ENCODE measurements at regions not wholly inside any gene's neighbourhood (a gene's known extent, or its start where the extent isn't known, plus 50 kb on each side); places are given as distances from the start of the nearest gene placed in this dataset.

DNA sequence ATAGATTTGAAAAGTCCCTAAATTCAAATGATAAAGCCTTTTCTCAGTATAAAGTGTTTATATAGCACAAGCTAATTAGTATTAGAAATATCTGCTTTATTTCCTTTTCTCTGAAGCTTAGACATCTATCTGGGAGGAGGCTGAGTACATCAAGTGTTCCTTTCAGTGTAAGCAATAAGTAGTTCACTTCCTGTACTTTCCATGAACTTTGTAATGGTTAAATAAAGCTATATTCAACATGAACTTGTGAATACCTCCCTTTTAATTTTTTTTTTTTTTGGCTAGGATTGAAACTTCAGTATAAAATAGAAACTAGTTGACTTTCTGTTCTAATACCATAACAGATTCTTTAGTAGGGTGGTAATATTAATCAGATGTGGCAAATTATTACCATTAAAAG, 190.9 kb downstream of the CENPW start:
- TF ChIP-seq, protein P1, sequence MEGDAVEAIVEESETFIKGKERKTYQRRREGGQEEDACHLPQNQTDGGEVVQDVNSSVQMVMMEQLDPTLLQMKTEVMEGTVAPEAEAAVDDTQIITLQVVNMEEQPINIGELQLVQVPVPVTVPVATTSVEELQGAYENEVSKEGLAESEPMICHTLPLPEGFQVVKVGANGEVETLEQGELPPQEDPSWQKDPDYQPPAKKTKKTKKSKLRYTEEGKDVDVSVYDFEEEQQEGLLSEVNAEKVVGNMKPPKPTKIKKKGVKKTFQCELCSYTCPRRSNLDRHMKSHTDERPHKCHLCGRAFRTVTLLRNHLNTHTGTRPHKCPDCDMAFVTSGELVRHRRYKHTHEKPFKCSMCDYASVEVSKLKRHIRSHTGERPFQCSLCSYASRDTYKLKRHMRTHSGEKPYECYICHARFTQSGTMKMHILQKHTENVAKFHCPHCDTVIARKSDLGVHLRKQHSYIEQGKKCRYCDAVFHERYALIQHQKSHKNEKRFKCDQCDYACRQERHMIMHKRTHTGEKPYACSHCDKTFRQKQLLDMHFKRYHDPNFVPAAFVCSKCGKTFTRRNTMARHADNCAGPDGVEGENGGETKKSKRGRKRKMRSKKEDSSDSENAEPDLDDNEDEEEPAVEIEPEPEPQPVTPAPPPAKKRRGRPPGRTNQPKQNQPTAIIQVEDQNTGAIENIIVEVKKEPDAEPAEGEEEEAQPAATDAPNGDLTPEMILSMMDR (IDR thresholded peaks at IDR 0.05): no peak
- TF ChIP-seq OVOL2 (CRISPR knock-in tag; IDR thresholded peaks at IDR 0.05; ENCODE audit: borderline replicate concordance) (no peak), NFYB (CRISPR knock-in tag; conservative IDR thresholded peaks at IDR 0.05; ENCODE audit: low read depth) (no peak), NFE2L1 (CRISPR knock-in tag; IDR thresholded peaks at IDR 0.05) (no peak), FOXK1 (CRISPR knock-in tag; IDR thresholded peaks at IDR 0.05) (no peak)
- TF ChIP-seq, protein P2, sequence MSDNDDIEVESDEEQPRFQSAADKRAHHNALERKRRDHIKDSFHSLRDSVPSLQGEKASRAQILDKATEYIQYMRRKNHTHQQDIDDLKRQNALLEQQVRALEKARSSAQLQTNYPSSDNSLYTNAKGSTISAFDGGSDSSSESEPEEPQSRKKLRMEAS (CRISPR knock-in tag; IDR thresholded peaks at IDR 0.05): no peak
- TF ChIP-seq, protein P3, sequence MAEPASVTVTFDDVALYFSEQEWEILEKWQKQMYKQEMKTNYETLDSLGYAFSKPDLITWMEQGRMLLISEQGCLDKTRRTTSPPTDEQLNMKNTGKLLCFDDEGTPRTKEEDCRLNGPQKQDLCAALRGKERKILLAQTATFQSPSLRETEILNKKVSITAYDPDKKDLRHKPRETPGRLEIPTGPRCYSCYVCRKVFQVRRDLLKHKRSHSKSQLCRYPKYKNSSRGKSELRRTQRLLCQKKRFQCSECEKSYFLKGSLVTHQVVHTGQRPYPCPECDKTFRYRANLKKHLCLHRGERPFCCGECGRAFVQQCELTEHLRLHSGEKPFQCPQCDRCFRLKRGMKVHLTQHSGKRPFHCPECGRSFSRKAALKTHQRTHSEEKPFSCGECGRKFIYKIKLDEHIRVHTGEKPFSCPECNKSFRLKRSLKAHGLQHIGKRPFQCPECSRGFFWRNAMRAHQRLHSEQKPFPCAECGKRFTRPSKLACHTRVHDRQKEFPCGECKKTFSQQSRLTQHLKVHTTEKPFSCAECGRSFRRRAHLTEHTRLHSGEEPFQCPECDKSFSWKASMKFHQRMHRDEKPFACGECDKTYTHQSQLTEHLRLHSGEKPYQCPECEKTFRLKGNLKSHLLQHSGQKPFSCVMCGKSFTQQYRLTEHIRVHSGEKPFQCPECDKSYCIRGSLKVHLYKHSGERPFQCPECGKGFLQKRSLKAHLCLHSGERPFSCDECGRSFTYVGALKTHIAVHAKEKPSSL (CRISPR knock-in tag; conservative IDR thresholded peaks at IDR 0.05): no peak

Measured in WTC11 (cell line).